Skeletal muscle satellite cell (primary cell): ENCODE measurements at regions not wholly inside any gene's neighbourhood (a gene's known extent, or its start where the extent isn't known, plus 50 kb on each side); places are given as distances from the start of the nearest gene placed in this dataset.

Experiments used
- H3K27me3 ChIP-seq: 2 replicates; pipeline ENCODE4 v1.7.0; 2013; ENCODE audit warnings: low read length; ENCODE audit not compliant: control insufficient read depth, insufficient read depth
- H3K36me3 ChIP-seq: 2 replicates; pipeline ENCODE4 v1.7.0; 2013; ENCODE audit warnings: mild to moderate bottlenecking, control low read depth, low read length; ENCODE audit not compliant: insufficient read depth
- H3K4me1 ChIP-seq: 2 replicates; pipeline ENCODE4 v1.7.0; 2013; ENCODE audit warnings: low read length; ENCODE audit not compliant: control insufficient read depth, insufficient read depth
- H3K4me2 ChIP-seq: 2 replicates; pipeline ENCODE4 v1.7.0; 2013; ENCODE audit warnings: mild to moderate bottlenecking, low read length
- H3K4me3 ChIP-seq: 2 replicates; pipeline ENCODE4 v1.7.0; 2013; ENCODE audit warnings: low read length
- H3K9ac ChIP-seq: 2 replicates; pipeline ENCODE4 v1.7.0; 2013; ENCODE audit warnings: mild to moderate bottlenecking, low read depth, low read length, moderate library complexity
- H3K9me3 ChIP-seq: replicated peaks from 2 replicates; pipeline ENCODE4 v1.7.0; 2013; ENCODE audit warnings: mild to moderate bottlenecking, control low read depth, low read length

- no peak overlapping the region for H3K4me2 ChIP-seq
- H3K4me1 ChIP-seq: no peaks in the 10 kb centered on the region
- no peaks in the 10 kb centered on the region for H3K36me3 ChIP-seq
- no peak overlapping the region for H3K9ac ChIP-seq
- H3K9me3 ChIP-seq: no peaks in the 10 kb centered on the region
- H3K4me3 ChIP-seq: no peak overlapping the region
- no peaks in the 10 kb centered on the region for H3K27me3 ChIP-seq
Observed at GRCh38 chr2:183597841-183598240, 473.6 kb downstream of the NUP35 start.

GRCh38 chr2:183604065-183604464 lies 479.8 kb downstream of the NUP35 start:
- H3K36me3 ChIP-seq: no peaks in the 10 kb centered on the region
- no peaks in the 10 kb centered on the region for H3K27me3 ChIP-seq
- H3K9me3 ChIP-seq: no peaks in the 10 kb centered on the region
- H3K9ac ChIP-seq: no peak overlapping the region
- H3K4me3 ChIP-seq: no peak overlapping the region
- no peaks in the 10 kb centered on the region for H3K4me1 ChIP-seq
- no peak overlapping the region for H3K4me2 ChIP-seq

GRCh38 chr2:183605440-183605839 lies 481.2 kb downstream of the NUP35 start:
- H3K4me2 ChIP-seq: no peak overlapping the region
- no peaks in the 10 kb centered on the region for H3K36me3 ChIP-seq
- H3K4me3 ChIP-seq: no peak overlapping the region
- no peaks in the 10 kb centered on the region for H3K4me1 ChIP-seq
- no peak overlapping the region for H3K9ac ChIP-seq
- no peaks in the 10 kb centered on the region for H3K27me3 ChIP-seq
- no peaks in the 10 kb centered on the region for H3K9me3 ChIP-seq

DNA sequence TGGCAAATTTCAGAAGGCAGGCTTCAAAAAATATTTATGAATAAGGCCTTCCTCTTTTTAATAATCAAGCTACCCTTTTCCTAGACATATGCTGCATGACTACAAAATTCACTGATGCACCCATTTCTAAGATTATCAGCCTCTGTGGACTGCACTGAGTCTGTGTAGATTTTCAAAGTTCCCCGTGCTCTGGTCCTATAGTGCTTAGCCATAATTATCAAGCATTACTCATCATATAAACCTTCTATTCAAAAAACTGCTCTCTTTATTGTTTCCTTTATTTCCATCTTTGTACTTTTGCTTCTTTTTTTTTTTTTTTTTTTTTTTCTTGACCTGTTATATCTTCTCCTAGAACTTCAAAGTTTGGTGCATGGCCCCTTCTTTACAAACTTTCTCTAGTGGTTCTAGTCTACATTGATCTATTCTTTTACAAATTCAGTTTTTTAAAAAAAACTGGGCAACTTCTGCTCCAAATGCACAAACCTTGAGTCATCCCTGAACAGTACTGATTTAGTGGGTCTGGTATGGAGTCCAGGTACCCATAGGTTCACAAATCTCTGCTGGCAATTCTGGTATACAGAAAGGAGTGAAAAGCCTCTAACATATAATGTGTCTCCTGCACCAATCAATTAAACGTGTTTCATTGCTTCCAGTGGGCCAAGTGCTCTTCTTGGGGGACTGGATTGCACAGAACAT lies 481.9 kb downstream of the NUP35 start:
- no peak overlapping the region for H3K4me2 ChIP-seq
- H3K27me3 ChIP-seq: no peaks in the 10 kb centered on the region
- no peaks in the 10 kb centered on the region for H3K4me1 ChIP-seq
- no peak overlapping the region for H3K4me3 ChIP-seq
- no peaks in the 10 kb centered on the region for H3K36me3 ChIP-seq
- H3K9me3 ChIP-seq: no peaks in the 10 kb centered on the region
- no peak overlapping the region for H3K9ac ChIP-seq

- no peak overlapping the region for H3K4me2 ChIP-seq
- H3K4me3 ChIP-seq: no peak overlapping the region
- no peaks in the 10 kb centered on the region for H3K9me3 ChIP-seq
- H3K27me3 ChIP-seq: no peaks in the 10 kb centered on the region
- no peaks in the 10 kb centered on the region for H3K4me1 ChIP-seq
- no peaks in the 10 kb centered on the region for H3K36me3 ChIP-seq
- no peak overlapping the region for H3K9ac ChIP-seq
Observed at GRCh38 chr2:183606718-183607085, 482.5 kb downstream of the NUP35 start.

DNA sequence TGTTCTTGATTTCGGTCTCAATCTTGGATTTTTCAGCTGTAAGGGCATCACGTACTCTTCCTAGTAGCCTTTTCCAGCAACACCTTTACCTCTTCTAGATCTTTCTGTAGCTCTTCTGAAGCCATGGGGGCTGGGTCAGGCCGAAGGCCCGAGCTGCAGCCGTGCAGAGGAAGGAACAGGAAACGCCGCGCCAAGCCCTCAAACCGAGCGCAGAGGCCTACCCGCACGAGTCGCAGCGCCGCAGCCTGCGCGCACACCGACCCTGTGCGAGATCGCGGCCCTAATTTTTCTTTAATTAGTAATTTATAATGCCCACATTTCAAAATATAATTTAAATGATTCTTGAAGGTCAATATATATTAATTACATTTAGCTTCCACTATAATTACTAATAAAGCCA lies 483.8 kb downstream of the NUP35 start:
- H3K4me3 ChIP-seq: no peak overlapping the region
- no peaks in the 10 kb centered on the region for H3K9me3 ChIP-seq
- no peak overlapping the region for H3K4me2 ChIP-seq
- H3K9ac ChIP-seq: no peak overlapping the region
- no peaks in the 10 kb centered on the region for H3K4me1 ChIP-seq
- no peaks in the 10 kb centered on the region for H3K36me3 ChIP-seq
- H3K27me3 ChIP-seq: no peaks in the 10 kb centered on the region

GRCh38 chr2:183608747-183609146 lies 484.5 kb downstream of the NUP35 start:
- H3K9me3 ChIP-seq: no peaks in the 10 kb centered on the region
- H3K36me3 ChIP-seq: no peaks in the 10 kb centered on the region
- no peak overlapping the region for H3K4me2 ChIP-seq
- no peaks in the 10 kb centered on the region for H3K27me3 ChIP-seq
- H3K4me3 ChIP-seq: no peak overlapping the region
- no peaks in the 10 kb centered on the region for H3K4me1 ChIP-seq
- no peak overlapping the region for H3K9ac ChIP-seq

GRCh38 chr2:183610724-183611123 lies 486.5 kb downstream of the NUP35 start:
- Histone ChIP-seq H3K27me3 (no peaks in the 10 kb centered on the region), H3K36me3 (no peaks in the 10 kb centered on the region), H3K4me1 (peaks cover 6% of the 10 kb centered on the region), H3K4me2 (no peak overlapping the region), H3K9ac (no peak overlapping the region), H3K4me3 (no peak overlapping the region), H3K9me3 (no peaks in the 10 kb centered on the region)

- no peaks in the 10 kb centered on the region for H3K36me3 ChIP-seq
- peaks cover 6% of the 10 kb centered on the region for H3K4me1 ChIP-seq
- H3K9ac ChIP-seq: no peak overlapping the region
- H3K27me3 ChIP-seq: no peaks in the 10 kb centered on the region
- H3K4me3 ChIP-seq: no peak overlapping the region
- H3K9me3 ChIP-seq: no peaks in the 10 kb centered on the region
- H3K4me2 ChIP-seq: no peak overlapping the region
Observed at GRCh38 chr2:183614799-183615435, 490.7 kb downstream of the NUP35 start.

GRCh38 chr2:183623227-183623626 lies 499.0 kb downstream of the NUP35 start:
- Histone ChIP-seq H3K27me3 (no peaks in the 10 kb centered on the region), H3K9ac (no peak overlapping the region), H3K4me1 (no peaks in the 10 kb centered on the region), H3K9me3 (no peaks in the 10 kb centered on the region), H3K4me2 (no peak overlapping the region), H3K4me3 (no peak overlapping the region), H3K36me3 (no peaks in the 10 kb centered on the region)

- no peak overlapping the region for H3K9ac ChIP-seq
Observed at GRCh38 chr2:183630964-183631363, 506.7 kb downstream of the NUP35 start.

DNA sequence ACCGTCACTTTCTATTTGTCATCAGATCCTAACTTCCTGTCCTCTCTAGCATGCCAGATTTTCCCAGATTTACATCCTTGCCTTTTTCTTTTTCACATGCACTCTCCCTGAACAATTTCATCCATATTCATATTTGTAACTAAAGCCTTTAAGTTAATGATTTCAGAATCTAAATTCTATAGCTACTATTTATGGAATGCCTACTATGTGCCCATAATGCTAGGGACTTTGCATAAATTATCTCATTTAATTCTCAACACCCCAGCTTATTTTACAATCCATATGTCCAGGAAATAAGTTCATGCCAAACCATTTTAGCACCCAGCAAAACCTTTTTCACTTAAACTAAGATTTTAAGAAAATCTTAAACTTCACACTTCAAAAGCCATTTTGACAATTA lies 531.9 kb downstream of the NUP35 start:
- Histone ChIP-seq H3K27me3 (no peaks in the 10 kb centered on the region), H3K4me2 (no peak overlapping the region), H3K9me3 (no peaks in the 10 kb centered on the region), H3K36me3 (no peaks in the 10 kb centered on the region), H3K9ac (no peak overlapping the region), H3K4me1 (no peaks in the 10 kb centered on the region), H3K4me3 (no peak overlapping the region)

More at GRCh38 chr2:183630964-183631363, 506.7 kb downstream of the NUP35 start:
- H3K36me3 ChIP-seq: no peaks in the 10 kb centered on the region
- H3K4me3 ChIP-seq: no peak overlapping the region
- H3K27me3 ChIP-seq: no peaks in the 10 kb centered on the region
- no peaks in the 10 kb centered on the region for H3K9me3 ChIP-seq
- H3K4me1 ChIP-seq: peaks cover 3% of the 10 kb centered on the region
- H3K4me2 ChIP-seq: no peak overlapping the region
